Ishikawa (cell line): ENCODE measurements at regions not wholly inside any gene's neighbourhood (a gene's known extent, or its start where the extent isn't known, plus 50 kb on each side); places are given as distances from the start of the nearest gene placed in this dataset.

Experiments used
- CEBPB ChIP-seq: IDR thresholded peaks from 2 replicates; pipeline ENCODE4 v1.6.1; 2012
- CREB1 ChIP-seq: IDR thresholded peaks from 2 replicates; pipeline ENCODE4 v1.6.1; 2012; ENCODE audit warnings: low read depth
- EGR1 ChIP-seq: IDR thresholded peaks from 2 replicates; pipeline ENCODE4 v1.6.1; 2012
- EP300 ChIP-seq: IDR thresholded peaks from 2 replicates; pipeline ENCODE4 v1.6.1; 2012; ENCODE audit warnings: borderline replicate concordance
- FOXM1 ChIP-seq: IDR thresholded peaks from 2 replicates; pipeline ENCODE4 v1.6.1; 2012; ENCODE audit warnings: low read depth, borderline replicate concordance
- MAX ChIP-seq: IDR thresholded peaks from 2 replicates; pipeline ENCODE4 v1.6.1; 2012
- NFIC ChIP-seq: IDR thresholded peaks from 2 replicates; pipeline ENCODE4 v1.6.1; 2012
- RAD21 ChIP-seq: IDR thresholded peaks from 2 replicates; pipeline ENCODE4 v1.6.1; 2012; ENCODE audit warnings: low read depth
- REST ChIP-seq: IDR thresholded peaks from 2 replicates; pipeline ENCODE4 v1.6.1; 2012; ENCODE audit warnings: low read depth, mild to moderate bottlenecking
- TAF1 ChIP-seq: IDR thresholded peaks from 2 replicates; pipeline ENCODE4 v1.6.1; 2012; ENCODE audit warnings: low read depth, mild to moderate bottlenecking
- TCF12 ChIP-seq: IDR thresholded peaks from 2 replicates; pipeline ENCODE4 v1.6.1; 2012; ENCODE audit warnings: low read depth
- TEAD4 ChIP-seq: IDR thresholded peaks from 2 replicates; pipeline ENCODE4 v1.6.1; 2012
- USF1 ChIP-seq: IDR thresholded peaks from 2 replicates; pipeline ENCODE4 v1.6.1; 2012
- YY1 ChIP-seq: IDR thresholded peaks from 2 replicates; pipeline ENCODE4 v1.6.1; 2012; ENCODE audit warnings: low read depth
- ZBTB7A ChIP-seq: IDR thresholded peaks from 2 replicates; pipeline ENCODE4 v1.6.1; 2012; ENCODE audit warnings: low read depth

GRCh38 chr2:39942950-39943349 is 163.9 kb upstream of the THUMPD2 start:
- TF ChIP-seq YY1 (no peak), TCF12 (no peak), MAX (no peak), USF1 (no peak), EP300 (no peak), NFIC (no peak), TAF1 (no peak), EGR1 (no peak), RAD21 (no peak), FOXM1 (no peak), CEBPB (no peak), TEAD4 (no peak), REST (no peak), ZBTB7A (no peak), CREB1 (no peak)

GRCh38 chr2:39938035-39938835 is 159.2 kb upstream of the THUMPD2 start:
- TF ChIP-seq TCF12: no peak
- no peak for TF ChIP-seq CEBPB
- no peak for TF ChIP-seq RAD21
- no peak for TF ChIP-seq YY1
- no peak for TF ChIP-seq EP300
- no peak for TF ChIP-seq ZBTB7A
- no peak for TF ChIP-seq REST
- no peak for TF ChIP-seq TEAD4
- no peak for TF ChIP-seq USF1
- no peak for TF ChIP-seq FOXM1
- no peak for TF ChIP-seq NFIC
- no peak for TF ChIP-seq MAX
- TF ChIP-seq EGR1: no peak
- TF ChIP-seq CREB1: no peak
- no peak for TF ChIP-seq TAF1

GRCh38 chr2:39937621-39938020 is 158.6 kb upstream of the THUMPD2 start:
- TF ChIP-seq CEBPB (no peak), NFIC (no peak), ZBTB7A (no peak), EP300 (no peak), USF1 (no peak), TCF12 (no peak), TEAD4 (no peak), TAF1 (no peak), CREB1 (no peak)

- TF ChIP-seq ZBTB7A (no peak), CREB1 (no peak), MAX (no peak), NFIC (no peak), EP300 (no peak), USF1 (no peak), EGR1 (no peak), CEBPB (no peak), RAD21 (no peak)
These were observed 155.8 kb upstream of the THUMPD2 start for GRCh38 chr2:39934851-39935250.

- no peak for TF ChIP-seq MAX
- no peak for TF ChIP-seq TCF12
- TF ChIP-seq RAD21: no peak
- TF ChIP-seq USF1: no peak
- TF ChIP-seq ZBTB7A: no peak
- no peak for TF ChIP-seq TEAD4
- no peak for TF ChIP-seq EP300
- no peak for TF ChIP-seq CREB1
- no peak for TF ChIP-seq EGR1
- no peak for TF ChIP-seq YY1
- TF ChIP-seq NFIC: no peak
- TF ChIP-seq FOXM1: no peak
- TF ChIP-seq TAF1: no peak
- TF ChIP-seq REST: no peak
- TF ChIP-seq CEBPB: no peak
These were observed 154.1 kb upstream of the THUMPD2 start for GRCh38 chr2:39933196-39933595.
